GM12872 (cell line): ENCODE measurements at regions not wholly inside any gene's neighbourhood (a gene's known extent, or its start where the extent isn't known, plus 50 kb on each side); places are given as distances from the start of the nearest gene placed in this dataset.

Experiments
- CTCF ChIP-seq: IDR thresholded peaks from 3 replicates; pipeline ENCODE4 v1.5.1; 2011; ENCODE audit warnings: low read depth, mild to moderate bottlenecking, low read length, moderate library complexity; ENCODE audit not compliant: insufficient read depth

- TF ChIP-seq CTCF, result no peak
Measured at GRCh38 chr12:123071857-123072256, 79.0 kb downstream of the PITPNM2 start.

- TF ChIP-seq CTCF, result no peak
Measured at GRCh38 chr12:123071099-123071800, 79.6 kb downstream of the PITPNM2 start.

- TF ChIP-seq CTCF, result no peak
Measured at GRCh38 chr12:123070267-123071081, 80.4 kb downstream of the PITPNM2 start.

GRCh38 chr12:123069436-123070266, 81.2 kb downstream of the PITPNM2 start:
- no peak for TF ChIP-seq CTCF

- no peak for TF ChIP-seq CTCF
Measured at GRCh38 chr12:123067654-123068053, 83.2 kb downstream of the PITPNM2 start.

GRCh38 chr12:123066384-123066710, 84.5 kb downstream of the PITPNM2 start:
- TF ChIP-seq CTCF, result no peak
